ENCODE measurements at regions not wholly inside any gene's neighbourhood (a gene's known extent, or its start where the extent isn't known, plus 50 kb on each side); places are given as distances from the start of the nearest gene placed in this dataset.

DNA sequence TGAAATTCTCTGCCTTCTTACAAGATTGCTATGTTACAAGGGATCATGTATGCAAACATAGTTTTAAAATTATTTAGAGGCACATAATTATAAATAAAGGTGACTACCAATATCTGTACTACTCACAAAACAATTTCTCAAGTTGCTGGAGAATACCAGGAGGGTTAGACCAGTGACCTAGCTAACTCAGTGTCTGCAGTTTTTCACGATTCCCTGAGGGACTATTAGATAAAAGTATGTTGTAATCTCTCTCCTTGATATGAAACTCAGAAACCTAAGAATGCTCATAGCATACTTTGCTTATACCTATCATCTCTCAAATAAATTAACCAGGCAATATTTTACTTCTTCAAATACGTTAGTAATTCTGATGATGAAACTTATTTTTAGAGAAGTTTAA, 534.0 kb upstream of the ANKRD30A start:
- ChIA-PET POLR2A (no interaction called here), CTCF (no interaction called here)
- no peak for DNase-seq
- Mint-ChIP-seq H3K36me3 (no peaks in the 10 kb centered on the region), H3K4me3 (no peak overlapping the region), H3K9me3 (peaks cover 15% of the 10 kb centered on the region), H3K27me3 (no peaks in the 10 kb centered on the region), H3K27ac (no peak overlapping the region), H3K4me1 (ENCODE audit: low read depth) (no peaks in the 10 kb centered on the region)
- intact Hi-C loops (cut with micrococcal nuclease) = no loop called here

DNA sequence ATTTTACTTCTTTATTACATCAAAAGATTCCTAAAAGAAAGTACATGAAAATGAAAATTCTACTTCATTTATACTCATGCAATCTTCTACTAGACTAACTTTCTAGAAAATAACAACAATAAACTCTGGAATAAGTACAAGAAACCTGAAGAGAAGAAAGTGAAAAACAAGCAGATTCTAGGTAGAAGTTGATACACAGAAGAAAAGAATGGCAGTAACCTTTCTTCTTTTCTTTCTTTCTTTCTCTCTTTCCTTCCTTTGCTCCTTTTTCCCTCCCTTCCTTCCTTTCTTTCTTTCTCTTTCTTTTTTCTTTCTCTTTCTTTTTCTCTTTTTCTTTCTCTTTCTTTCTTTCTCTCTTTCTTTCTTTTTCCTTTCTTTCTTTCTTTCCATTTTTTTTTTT, 541.7 kb upstream of the ANKRD30A start:
- DNase-seq = no peak
- Mint-ChIP-seq H3K4me3 (no peak overlapping the region), H3K4me1 (ENCODE audit: low read depth) (no peaks in the 10 kb centered on the region), H3K27me3 (no peaks in the 10 kb centered on the region), H3K36me3 (no peaks in the 10 kb centered on the region), H3K9me3 (peaks cover 13% of the 10 kb centered on the region), H3K27ac (no peak overlapping the region)
- ChIA-PET CTCF (no interaction called here), POLR2A (no interaction called here)
- intact Hi-C loops (cut with micrococcal nuclease) = no loop called here

DNA sequence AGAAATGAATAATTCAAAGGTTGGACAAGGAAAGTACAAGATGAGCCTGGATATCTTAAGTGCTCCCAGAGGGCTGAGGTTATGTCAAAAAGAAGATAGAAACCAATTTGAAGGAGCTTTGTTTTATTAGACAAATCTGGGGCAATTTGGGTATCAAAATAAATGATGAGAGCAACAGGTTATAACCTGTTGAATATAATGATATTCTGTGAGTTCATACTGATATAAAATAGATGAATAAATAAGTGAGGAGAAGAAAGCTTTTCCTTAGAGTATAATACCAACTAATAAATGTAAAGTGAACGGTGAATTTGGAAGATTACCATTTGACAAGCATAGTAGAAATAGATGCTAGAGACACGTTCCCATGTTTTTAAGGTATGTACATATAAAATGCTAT, 544.2 kb upstream of the ANKRD30A start:
- intact Hi-C loops (cut with micrococcal nuclease) = no loop called here
- Mint-ChIP-seq H3K27ac (no peak overlapping the region), H3K27me3 (no peaks in the 10 kb centered on the region), H3K36me3 (no peaks in the 10 kb centered on the region), H3K4me1 (ENCODE audit: low read depth) (no peaks in the 10 kb centered on the region), H3K9me3 (peaks cover 9% of the 10 kb centered on the region), H3K4me3 (no peak overlapping the region)
- ChIA-PET POLR2A (no interaction called here), CTCF (no interaction called here)
- no peak for DNase-seq

DNA sequence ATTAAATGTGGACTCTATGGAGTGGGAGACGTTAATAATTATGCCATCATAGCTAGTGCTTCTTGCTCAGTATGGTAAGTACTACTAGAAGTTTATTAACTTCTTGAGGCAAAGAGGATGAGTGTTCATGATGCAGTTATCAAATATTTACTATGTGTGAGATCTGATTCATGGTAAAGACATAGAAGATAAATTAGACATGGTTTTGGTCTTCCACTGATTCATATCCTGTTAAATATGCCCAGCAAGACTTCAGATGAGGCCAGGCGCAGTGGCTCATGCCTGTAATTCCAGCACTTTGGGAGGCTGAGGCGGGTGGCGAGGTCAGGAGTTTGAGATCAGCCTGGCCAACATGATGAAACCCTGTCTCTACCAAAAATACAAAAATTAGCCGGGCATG, 547.1 kb upstream of the ANKRD30A start:
- CTCF ChIA-PET = no interaction called here
- H3K36me3 Mint-ChIP-seq = no peaks in the 10 kb centered on the region
- intact Hi-C loops (cut with micrococcal nuclease) = no loop called here
- POLR2A ChIA-PET = no interaction called here
- no peak for DNase-seq
- no peaks in the 10 kb centered on the region for H3K4me1 Mint-ChIP-seq (ENCODE audit: low read depth)
- no peak overlapping the region for H3K27ac Mint-ChIP-seq
- H3K27me3 Mint-ChIP-seq = no peaks in the 10 kb centered on the region
- peaks cover 5% of the 10 kb centered on the region for H3K9me3 Mint-ChIP-seq
- H3K4me3 Mint-ChIP-seq = no peak overlapping the region

DNA sequence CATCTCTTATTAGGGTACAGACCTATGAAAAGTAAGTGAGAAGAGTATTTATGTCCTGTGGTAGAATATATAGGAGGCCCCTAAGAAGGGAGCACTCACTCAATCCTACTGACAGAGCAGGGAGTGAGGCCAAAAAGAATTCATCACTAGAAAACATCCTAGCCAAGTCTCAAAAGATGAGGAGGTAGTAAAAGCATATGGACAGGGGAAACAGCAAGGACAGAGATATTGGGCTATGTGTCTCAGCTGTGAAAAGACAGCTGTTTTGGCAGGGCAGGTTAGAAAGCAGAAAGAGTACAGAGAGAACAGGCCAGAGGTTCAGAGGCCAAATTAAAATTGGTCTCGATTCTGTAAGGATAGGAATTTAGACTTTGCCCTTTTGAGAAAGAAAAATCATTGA, 548.3 kb upstream of the ANKRD30A start:
- Mint-ChIP-seq H3K27ac (no peak overlapping the region), H3K9me3 (peaks cover 3% of the 10 kb centered on the region), H3K4me1 (ENCODE audit: low read depth) (no peaks in the 10 kb centered on the region), H3K36me3 (no peaks in the 10 kb centered on the region), H3K27me3 (no peaks in the 10 kb centered on the region), H3K4me3 (no peak overlapping the region)
- no peak for DNase-seq
- ChIA-PET POLR2A (no interaction called here), CTCF (no interaction called here)
- intact Hi-C loops (cut with micrococcal nuclease) = no loop called here

DNA sequence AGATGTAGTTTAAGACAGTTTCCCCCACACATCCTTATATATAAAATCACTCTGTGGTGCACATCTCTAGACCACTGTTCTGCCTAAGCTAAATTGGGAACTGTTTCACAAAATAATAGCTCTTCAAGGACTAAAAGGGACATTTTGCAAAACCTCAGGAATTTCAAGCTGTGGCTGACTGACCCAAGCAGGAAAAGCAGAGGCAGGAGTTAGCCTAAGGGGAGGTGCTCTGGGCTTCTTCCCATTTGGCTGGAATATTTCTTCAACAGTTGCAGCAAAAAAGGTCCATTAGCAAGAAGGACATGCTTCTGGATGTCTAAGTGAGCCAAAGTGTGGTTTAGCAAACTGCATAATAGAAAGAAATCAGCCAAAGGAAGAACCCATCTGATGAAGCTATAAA, 551.2 kb upstream of the ANKRD30A start:
- H3K4me3 Mint-ChIP-seq = no peak overlapping the region
- no peaks in the 10 kb centered on the region for H3K27me3 Mint-ChIP-seq
- H3K36me3 Mint-ChIP-seq = no peaks in the 10 kb centered on the region
- intact Hi-C loops (cut with micrococcal nuclease) = no loop called here
- ChIA-PET CTCF (no interaction called here), POLR2A (no interaction called here)
- no peak for DNase-seq
- no peaks in the 10 kb centered on the region for H3K4me1 Mint-ChIP-seq (ENCODE audit: low read depth)
- H3K27ac Mint-ChIP-seq = no peak overlapping the region
- peaks cover 3% of the 10 kb centered on the region for H3K9me3 Mint-ChIP-seq

DNA sequence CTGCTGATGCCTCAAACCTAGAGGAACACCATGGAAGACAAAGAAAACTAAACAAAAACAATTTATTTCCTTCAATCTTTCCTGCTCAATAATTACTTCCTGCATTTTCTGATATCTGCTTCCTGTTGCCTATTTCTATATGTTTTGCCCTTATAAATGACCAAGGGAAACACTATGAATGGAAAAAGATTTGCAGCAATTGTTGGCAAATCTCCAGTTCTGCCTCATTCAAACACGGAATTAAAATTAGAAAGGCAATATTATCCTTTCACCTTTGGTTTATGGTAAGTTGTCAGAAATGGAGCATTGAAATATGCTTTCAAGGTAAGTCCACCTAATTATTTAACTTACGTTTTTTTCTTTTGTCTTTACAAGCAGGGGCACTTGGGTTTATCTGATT, 552.2 kb upstream of the ANKRD30A start:
- ChIA-PET POLR2A (no interaction called here), CTCF (no interaction called here)
- intact Hi-C loops (cut with micrococcal nuclease) = no loop called here
- Mint-ChIP-seq H3K27me3 (no peaks in the 10 kb centered on the region), H3K36me3 (no peaks in the 10 kb centered on the region), H3K27ac (no peak overlapping the region), H3K4me1 (ENCODE audit: low read depth) (no peaks in the 10 kb centered on the region), H3K9me3 (peaks cover 3% of the 10 kb centered on the region), H3K4me3 (no peak overlapping the region)
- no peak for DNase-seq

DNA sequence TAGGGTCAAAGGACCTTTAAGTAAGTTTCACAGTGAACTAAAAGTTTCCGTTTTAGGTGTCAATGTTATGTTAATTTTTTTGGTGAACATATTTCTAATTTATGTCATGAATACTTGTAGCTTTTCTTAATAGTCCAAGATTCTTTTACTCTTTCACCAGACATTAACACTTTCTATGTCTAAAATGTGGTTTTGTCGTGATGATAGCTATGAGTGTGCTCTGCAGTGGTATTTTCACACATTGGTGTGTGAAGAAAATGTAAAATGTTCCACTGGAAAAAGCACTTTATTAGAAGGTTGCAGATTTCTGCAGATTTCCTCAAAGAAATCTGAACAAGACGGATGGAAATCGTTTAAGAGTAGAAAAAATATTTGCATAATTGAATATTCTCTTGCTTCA, 561.0 kb upstream of the ANKRD30A start:
- POLR2A ChIA-PET = no interaction called here
- Mint-ChIP-seq H3K4me1 (ENCODE audit: low read depth) (no peaks in the 10 kb centered on the region), H3K36me3 (no peaks in the 10 kb centered on the region), H3K9me3 (peaks cover 12% of the 10 kb centered on the region), H3K27ac (no peak overlapping the region), H3K4me3 (no peak overlapping the region), H3K27me3 (no peaks in the 10 kb centered on the region)
- intact Hi-C loops (cut with micrococcal nuclease) = no loop called here
- no peak for DNase-seq
- CTCF ChIA-PET = no interaction called here

DNA sequence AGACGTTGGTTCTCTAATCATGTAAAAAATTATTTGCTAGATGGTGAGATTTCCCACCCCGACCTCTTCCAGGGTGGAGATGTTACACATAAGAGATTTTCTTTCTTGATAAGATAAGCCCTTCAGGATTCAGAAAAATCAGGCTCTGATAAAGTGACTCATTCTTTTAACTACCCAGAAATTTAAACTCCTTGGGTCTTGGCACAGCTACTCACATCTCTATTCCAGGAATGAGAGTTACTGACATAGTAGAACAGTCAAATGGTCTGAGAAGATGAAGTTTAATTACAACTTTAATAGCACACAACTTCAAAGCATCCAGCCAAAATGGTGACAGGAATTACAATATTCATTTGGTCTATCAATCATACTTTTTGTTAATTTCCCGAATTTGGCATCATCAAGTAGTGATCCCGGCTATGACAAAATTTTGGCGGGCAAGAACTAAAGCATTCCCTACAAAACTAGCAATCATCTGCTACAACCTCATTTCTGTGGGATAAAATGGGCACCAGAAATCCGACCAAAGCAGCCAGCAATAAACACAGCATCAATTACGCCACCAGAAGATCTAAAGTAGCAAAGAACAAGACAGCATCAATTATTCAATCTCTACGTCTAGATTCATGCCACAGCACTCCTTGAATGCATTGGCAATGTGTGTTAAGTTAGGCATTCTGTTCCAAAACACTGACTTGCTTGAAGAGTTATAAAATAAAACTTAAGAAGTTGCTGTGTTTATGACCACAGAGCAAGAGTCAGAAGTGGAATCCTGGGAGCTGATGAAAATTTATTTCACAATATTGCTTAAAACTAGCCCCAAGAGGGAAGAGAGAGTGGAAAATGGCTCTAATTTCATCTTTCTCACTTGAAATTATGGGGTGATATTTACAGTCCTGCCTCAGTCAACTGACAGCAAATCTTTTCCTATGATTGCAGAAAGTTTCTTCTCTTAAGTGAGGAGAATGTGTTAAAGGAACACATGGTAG, 565.7 kb upstream of the ANKRD30A start:
- Mint-ChIP-seq H3K4me3 (no peak overlapping the region), H3K27me3 (no peaks in the 10 kb centered on the region), H3K27ac (no peak overlapping the region), H3K9me3 (peaks cover 6% of the 10 kb centered on the region), H3K4me1 (ENCODE audit: low read depth) (no peaks in the 10 kb centered on the region), H3K36me3 (no peaks in the 10 kb centered on the region)
- intact Hi-C loops (cut with micrococcal nuclease) = no loop called here
- CTCF ChIA-PET = no interaction called here
- POLR2A ChIA-PET = no interaction called here
- DNase-seq = no peak

DNA sequence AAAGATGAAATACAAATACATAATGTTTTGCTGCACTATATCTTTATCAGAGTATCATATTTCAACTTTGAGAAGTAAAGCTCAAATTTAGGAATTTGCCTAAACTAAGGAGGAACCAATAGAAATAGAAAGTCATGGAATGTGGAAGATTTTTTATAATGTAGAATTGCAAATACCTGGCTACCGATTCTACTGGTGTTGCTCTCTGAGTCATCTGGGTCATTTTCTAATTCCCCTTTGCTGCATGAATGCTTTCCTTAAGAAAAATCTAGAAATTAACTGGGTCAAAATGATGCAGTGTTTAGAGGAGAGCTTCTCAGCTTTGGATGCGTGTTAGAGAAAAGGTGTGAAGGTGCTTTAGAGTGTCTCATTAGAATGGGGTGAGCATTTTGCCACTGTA, 568.9 kb upstream of the ANKRD30A start:
- CTCF ChIA-PET = no interaction called here
- H3K36me3 Mint-ChIP-seq = no peaks in the 10 kb centered on the region
- POLR2A ChIA-PET = no interaction called here
- no peak for DNase-seq
- H3K9me3 Mint-ChIP-seq = peaks cover 5% of the 10 kb centered on the region
- H3K4me3 Mint-ChIP-seq = no peak overlapping the region
- H3K4me1 Mint-ChIP-seq (ENCODE audit: low read depth) = no peaks in the 10 kb centered on the region
- intact Hi-C loops (cut with micrococcal nuclease) = no loop called here
- H3K27me3 Mint-ChIP-seq = no peaks in the 10 kb centered on the region
- H3K27ac Mint-ChIP-seq = no peak overlapping the region

DNA sequence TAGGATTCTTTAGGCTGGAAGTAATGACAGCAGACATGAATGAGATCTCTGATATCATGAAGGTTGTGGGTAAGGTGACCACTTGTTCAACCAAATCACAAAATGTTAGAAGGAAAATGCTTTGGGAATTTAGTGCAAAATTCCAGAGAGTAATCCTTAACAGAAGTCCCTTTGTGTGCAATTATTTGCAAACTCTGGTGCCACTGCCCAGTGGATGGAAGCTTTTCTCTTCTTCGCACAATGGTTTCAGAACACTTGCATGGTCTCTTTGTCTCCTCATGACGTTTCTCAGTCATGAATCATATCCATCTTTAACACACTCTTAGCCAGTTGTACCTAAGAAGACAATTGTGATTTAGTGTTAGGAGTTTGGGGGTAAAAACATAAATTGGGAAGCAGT, 570.4 kb upstream of the ANKRD30A start:
- Mint-ChIP-seq H3K36me3 (no peaks in the 10 kb centered on the region), H3K27me3 (no peaks in the 10 kb centered on the region), H3K9me3 (peaks cover 3% of the 10 kb centered on the region), H3K4me3 (no peak overlapping the region), H3K27ac (no peak overlapping the region), H3K4me1 (ENCODE audit: low read depth) (no peaks in the 10 kb centered on the region)
- CTCF ChIA-PET = no interaction called here
- POLR2A ChIA-PET = no interaction called here
- DNase-seq = no peak
- intact Hi-C loops (cut with micrococcal nuclease) = no loop called here

DNA sequence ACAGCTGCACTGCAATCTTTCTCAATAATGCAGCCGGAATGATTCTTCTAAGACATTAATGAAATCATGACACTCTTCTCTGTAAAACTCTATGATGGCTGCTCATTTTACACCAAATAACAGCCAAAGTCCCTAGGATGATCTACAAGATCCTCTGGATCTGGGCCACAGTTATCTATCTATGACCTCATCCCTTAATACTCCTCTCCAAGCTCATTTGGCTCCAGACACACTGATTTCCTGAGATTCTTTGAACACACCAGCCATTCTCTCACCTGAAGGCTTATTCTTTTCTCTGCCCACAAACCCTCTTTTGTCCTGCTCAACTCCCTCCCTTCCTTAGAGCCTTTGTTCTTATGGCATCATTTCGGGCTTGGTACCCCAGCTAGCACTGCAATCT, 577.4 kb upstream of the ANKRD30A start:
- Mint-ChIP-seq H3K27ac (no peak overlapping the region), H3K4me3 (no peak overlapping the region), H3K36me3 (no peaks in the 10 kb centered on the region), H3K27me3 (no peaks in the 10 kb centered on the region), H3K9me3 (peaks cover 7% of the 10 kb centered on the region), H3K4me1 (ENCODE audit: low read depth) (no peaks in the 10 kb centered on the region)
- POLR2A ChIA-PET = no interaction called here
- intact Hi-C loops (cut with micrococcal nuclease) = no loop called here
- CTCF ChIA-PET = no interaction called here
- no peak for DNase-seq

DNA sequence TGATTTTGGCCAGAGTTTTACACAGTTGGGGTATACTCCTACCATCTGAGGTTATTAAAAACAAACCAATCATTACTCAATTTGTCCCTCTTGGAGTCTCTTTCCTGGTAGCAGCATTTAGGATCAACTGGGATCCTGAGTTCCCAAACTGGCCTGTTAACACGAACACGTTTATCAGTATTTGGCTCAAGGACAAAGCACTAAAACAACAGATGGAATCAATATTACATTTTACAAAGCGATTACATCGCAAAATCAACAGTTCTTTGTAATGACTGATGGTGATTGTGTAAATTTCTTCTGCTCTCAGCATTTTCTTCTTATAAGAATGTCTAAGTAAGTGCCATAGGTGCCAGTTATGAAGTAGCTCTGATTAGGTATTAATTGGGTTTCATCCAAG, 582.9 kb upstream of the ANKRD30A start:
- DNase-seq = no peak
- Mint-ChIP-seq H3K4me3 (no peak overlapping the region), H3K9me3 (peaks cover 6% of the 10 kb centered on the region), H3K36me3 (no peaks in the 10 kb centered on the region), H3K27ac (no peak overlapping the region), H3K4me1 (ENCODE audit: low read depth) (no peaks in the 10 kb centered on the region), H3K27me3 (no peaks in the 10 kb centered on the region)
- CTCF ChIA-PET = no interaction called here
- POLR2A ChIA-PET = no interaction called here
- intact Hi-C loops (cut with micrococcal nuclease) = no loop called here

All from activated CD4-positive, alpha-beta memory T cell treated with anti-CD3 and anti-CD28 coated beads for 36 hours (primary cell).